ENCODE measurements at regions not wholly inside any gene's neighbourhood (a gene's known extent, or its start where the extent isn't known, plus 50 kb on each side); places are given as distances from the start of the nearest gene placed in this dataset.

DNA sequence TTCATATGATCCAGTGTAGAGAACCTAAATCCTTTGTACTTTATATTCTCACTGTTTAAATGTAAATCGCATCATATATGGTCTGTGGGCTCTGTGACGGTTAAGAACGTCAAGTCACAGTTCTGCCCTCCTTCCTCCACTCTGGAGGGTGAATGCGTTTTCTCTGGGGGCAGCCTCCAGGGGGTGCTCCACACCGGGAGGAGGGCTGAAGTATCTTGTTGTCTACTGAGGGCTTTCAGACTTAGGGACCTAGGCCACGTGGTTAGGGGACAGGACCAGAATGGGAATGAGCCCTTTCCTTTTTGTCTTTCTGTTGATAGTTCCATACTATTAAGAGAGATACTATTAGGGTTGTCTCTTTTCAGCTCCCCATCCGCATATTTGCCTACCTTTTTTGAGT is 504.9 kb downstream of the FGF9 start:
- Histone ChIP-seq H3K4me3 (no peak overlapping the region), H3K27me3 (no peaks in the 10 kb centered on the region), H3K36me3 (no peaks in the 10 kb centered on the region), H3K4me1 (no peaks in the 10 kb centered on the region), H3K27ac (no peak overlapping the region), H3K9me3 (peaks cover 0 to 9% (median 0%) of the 10 kb centered on the region in 11 donors)
- DNase-seq = no peak
- no peak for ATAC-seq
- WGBS, 2 donors = 86 to 89% methylated on average over 7 of the region's 7 CpGs
- TF ChIP-seq, protein P1, sequence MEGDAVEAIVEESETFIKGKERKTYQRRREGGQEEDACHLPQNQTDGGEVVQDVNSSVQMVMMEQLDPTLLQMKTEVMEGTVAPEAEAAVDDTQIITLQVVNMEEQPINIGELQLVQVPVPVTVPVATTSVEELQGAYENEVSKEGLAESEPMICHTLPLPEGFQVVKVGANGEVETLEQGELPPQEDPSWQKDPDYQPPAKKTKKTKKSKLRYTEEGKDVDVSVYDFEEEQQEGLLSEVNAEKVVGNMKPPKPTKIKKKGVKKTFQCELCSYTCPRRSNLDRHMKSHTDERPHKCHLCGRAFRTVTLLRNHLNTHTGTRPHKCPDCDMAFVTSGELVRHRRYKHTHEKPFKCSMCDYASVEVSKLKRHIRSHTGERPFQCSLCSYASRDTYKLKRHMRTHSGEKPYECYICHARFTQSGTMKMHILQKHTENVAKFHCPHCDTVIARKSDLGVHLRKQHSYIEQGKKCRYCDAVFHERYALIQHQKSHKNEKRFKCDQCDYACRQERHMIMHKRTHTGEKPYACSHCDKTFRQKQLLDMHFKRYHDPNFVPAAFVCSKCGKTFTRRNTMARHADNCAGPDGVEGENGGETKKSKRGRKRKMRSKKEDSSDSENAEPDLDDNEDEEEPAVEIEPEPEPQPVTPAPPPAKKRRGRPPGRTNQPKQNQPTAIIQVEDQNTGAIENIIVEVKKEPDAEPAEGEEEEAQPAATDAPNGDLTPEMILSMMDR (IDR thresholded peaks at IDR 0.05) = no peak
- intact Hi-C loops (cut with DNase I) = loop anchor here in 2 of 10 donors (5.0 to 10.0 kb wide), 2 partner anchors 101 to 589 kb away; no protein-coding TSS in a partner anchor

DNA sequence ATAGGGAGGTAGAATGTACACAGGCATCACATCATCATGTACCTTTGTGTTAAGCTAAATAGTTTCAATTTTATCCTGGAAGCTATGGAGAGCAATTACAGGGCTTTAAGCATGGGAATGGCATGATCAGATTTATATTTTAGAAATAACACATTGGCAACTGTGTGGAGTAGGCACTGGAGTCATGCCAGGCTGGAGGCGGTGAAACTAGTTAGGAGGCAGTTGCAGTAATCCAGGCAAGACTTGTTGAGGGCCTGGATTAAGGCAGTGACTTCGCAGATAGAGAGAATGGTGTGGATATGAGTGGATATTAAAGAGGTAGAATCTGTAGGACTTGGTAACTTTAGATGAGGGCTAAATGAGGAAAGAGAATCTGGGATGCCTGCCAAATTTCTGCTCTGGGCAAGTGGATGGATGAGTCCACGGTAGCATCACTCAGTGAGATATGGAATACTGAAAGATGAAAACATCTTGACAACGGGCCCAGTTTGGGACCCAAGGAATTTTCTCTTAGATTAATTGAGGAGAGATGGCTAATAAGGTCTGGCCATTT is 506.2 kb downstream of the FGF9 start:
- Histone ChIP-seq H3K36me3 (no peaks in the 10 kb centered on the region), H3K9me3 (peaks cover 0 to 9% (median 0%) of the 10 kb centered on the region in 11 donors), H3K27me3 (no peaks in the 10 kb centered on the region), H3K27ac (no peak overlapping the region), H3K4me1 (no peaks in the 10 kb centered on the region), H3K4me3 (no peak overlapping the region)
- 36 to 45% methylated on average over 4 of the region's 4 CpGs for WGBS, 2 donors
- ATAC-seq (peak in 1 of 8 donors; percentile 64), DNase-seq (no peak)
- intact Hi-C loops (cut with DNase I) = loop anchor here in 2 of 10 donors (5.0 to 10.0 kb wide), 2 partner anchors 100 to 588 kb away; no protein-coding TSS in a partner anchor
- TF ChIP-seq, protein P1 (IDR thresholded peaks at IDR 0.05) = no peak

GRCh38 chr13:22178878-22179277 is 508.0 kb downstream of the FGF9 start:
- H3K27ac ChIP-seq = no peak overlapping the region
- peaks cover 0 to 9% (median 0%) of the 10 kb centered on the region in 11 donors for H3K9me3 ChIP-seq
- H3K36me3 ChIP-seq = no peaks in the 10 kb centered on the region
- DNase-seq (no peak), ATAC-seq (no peak)
- no peaks in the 10 kb centered on the region for H3K4me1 ChIP-seq
- H3K27me3 ChIP-seq = no peaks in the 10 kb centered on the region
- TF ChIP-seq, protein P1 (IDR thresholded peaks at IDR 0.05) = no peak
- intact Hi-C loops (cut with DNase I) = loop anchor here in 2 of 10 donors (5.0 to 10.0 kb wide), 2 partner anchors 98 to 586 kb away; no protein-coding TSS in a partner anchor
- 89 to 92% methylated on average over 2 of the region's 2 CpGs for WGBS, 2 donors
- H3K4me3 ChIP-seq = no peak overlapping the region

DNA sequence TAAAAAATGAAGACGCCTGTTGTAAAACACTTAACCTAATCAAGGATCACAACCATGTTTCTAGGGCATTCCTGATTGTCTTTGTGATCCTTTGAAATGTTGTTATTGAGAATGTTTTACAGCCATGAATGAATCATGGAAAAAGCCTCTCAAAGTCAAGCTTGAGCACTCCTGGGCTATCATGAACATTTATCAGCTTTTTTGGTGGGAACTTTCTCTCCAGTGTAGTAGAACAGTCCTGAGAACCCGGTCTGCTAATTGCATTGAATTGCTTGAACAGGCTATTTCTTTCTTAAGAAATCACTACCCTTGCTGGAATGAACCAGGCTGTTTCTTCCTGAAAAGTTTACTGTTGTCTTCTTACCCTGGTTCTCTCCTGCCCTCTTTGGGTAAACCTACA is 516.5 kb downstream of the FGF9 start:
- peak in 1 of 8 donors; percentile 14 for ATAC-seq
- TF ChIP-seq, protein P1 (IDR thresholded peaks at IDR 0.05) = no peak
- Histone ChIP-seq H3K4me1 (no peaks in the 10 kb centered on the region), H3K27ac (no peak overlapping the region), H3K27me3 (no peaks in the 10 kb centered on the region), H3K4me3 (no peak overlapping the region), H3K36me3 (no peaks in the 10 kb centered on the region), H3K9me3 (no peaks in the 10 kb centered on the region)
- intact Hi-C loops (cut with DNase I) = no loop called here
- no peak for DNase-seq
- WGBS, 2 donors = 71 to 81% methylated on average over 2 of the region's 2 CpGs
